ENCODE measurements at regions not wholly inside any gene's neighbourhood (a gene's known extent, or its start where the extent isn't known, plus 50 kb on each side); places are given as distances from the start of the nearest gene placed in this dataset.

DNA sequence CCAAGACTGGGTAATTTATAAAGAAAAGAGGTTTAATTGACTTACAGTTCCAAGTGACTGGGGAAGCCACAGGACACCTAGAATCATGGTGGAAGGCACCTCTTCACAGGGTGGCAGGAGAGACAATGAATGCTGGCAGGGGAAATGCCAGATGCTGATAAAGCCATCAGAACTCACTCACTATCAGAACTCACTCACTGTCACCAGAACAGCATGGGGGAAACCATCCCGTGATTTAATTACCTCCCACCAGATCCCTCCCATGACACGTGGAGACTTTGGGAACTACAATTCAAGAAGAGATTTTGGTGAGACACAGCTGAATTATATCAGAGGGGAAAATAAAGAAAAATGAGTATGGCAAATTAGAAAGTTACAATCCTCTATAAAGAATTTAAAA is 310.9 kb downstream of the BCHE start:
- no peaks in the 10 kb centered on the region for H4K20me1 ChIP-seq (ENCODE audit: insufficient read depth, low read length)
- H2BK15ac ChIP-seq (ENCODE audit: low read depth, low read length): no peak overlapping the region
- H3K4me3 ChIP-seq (ENCODE audit: insufficient read depth, low read depth, low read length): no peak overlapping the region
- H3K18ac ChIP-seq (ENCODE audit: low read depth, low read length): no peak overlapping the region
- H3K27ac ChIP-seq (ENCODE audit: insufficient read depth, low read length): no peak overlapping the region
- ChIA-PET POLR2A (ENCODE audit: unreplicated experiment) (no interaction called here), CTCF (no interaction called here)
- H3K9me3 ChIP-seq (ENCODE audit: control insufficient read depth, insufficient read depth, low read length): no peaks in the 10 kb centered on the region
- H3K79me1 ChIP-seq (ENCODE audit: low read depth in 1 of 2, low read length in 2 of 2): no peaks in the 10 kb centered on the region
- no peak overlapping the region for H3K56ac ChIP-seq (ENCODE audit: extremely low read depth, insufficient read depth, low read length)
- no peaks in the 10 kb centered on the region for H3K27me3 ChIP-seq (ENCODE audit: control insufficient read depth, insufficient read depth, low read length)
- no peak overlapping the region for H2AK5ac ChIP-seq (ENCODE audit: low read depth, low read length)
- H2BK120ac ChIP-seq (ENCODE audit: low read depth, low read length): no peak overlapping the region
- no peaks in the 10 kb centered on the region for H3K36me3 ChIP-seq (ENCODE audit: control insufficient read depth, insufficient read depth, low read length)
- no CpG with 5 or more reads among the region's 2 CpGs for WGBS, 2 experiments (ENCODE audit: extremely low coverage in 2 of 2, insufficient read length in 1 of 2)
- no peak overlapping the region for H4K91ac ChIP-seq (ENCODE audit: insufficient read depth, low read depth, low read length)
- no peak for ATAC-seq (ENCODE audit: low read depth)
- no peak overlapping the region for H2AK9ac ChIP-seq (replicated peaks; ENCODE audit: low read depth, low read length, poor library complexity)
- no peaks in the 10 kb centered on the region for H3K9me1 ChIP-seq (ENCODE audit: insufficient read depth, low read length)
- H3K9ac ChIP-seq (ENCODE audit: low read depth, low read length): no peak overlapping the region
- no peak overlapping the region for H2BK20ac ChIP-seq (ENCODE audit: low read depth, low read length)
- H3K4me1 ChIP-seq (ENCODE audit: control insufficient read depth, insufficient read depth, low read length): no peaks in the 10 kb centered on the region
- dilution Hi-C loops (cut with HindIII; ENCODE audit: low sequenced_read_pairs, unreplicated experiment): no loop called here
- H2AFZ ChIP-seq (replicated peaks; ENCODE audit: low read length, poor library complexity): no peak overlapping the region
- no TSS peak for BruUV-seq (replicated peaks)
- no peak for TF ChIP-seq RCOR1 (IDR thresholded peaks at IDR 0.05; ENCODE audit: insufficient replicate concordance, low read length)
- no peak for TF ChIP-seq RFX5 (IDR thresholded peaks at IDR 0.05; ENCODE audit: low read depth, low read length)
- TF ChIP-seq, protein P1, sequence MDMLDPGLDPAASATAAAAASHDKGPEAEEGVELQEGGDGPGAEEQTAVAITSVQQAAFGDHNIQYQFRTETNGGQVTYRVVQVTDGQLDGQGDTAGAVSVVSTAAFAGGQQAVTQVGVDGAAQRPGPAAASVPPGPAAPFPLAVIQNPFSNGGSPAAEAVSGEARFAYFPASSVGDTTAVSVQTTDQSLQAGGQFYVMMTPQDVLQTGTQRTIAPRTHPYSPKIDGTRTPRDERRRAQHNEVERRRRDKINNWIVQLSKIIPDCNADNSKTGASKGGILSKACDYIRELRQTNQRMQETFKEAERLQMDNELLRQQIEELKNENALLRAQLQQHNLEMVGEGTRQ (IDR thresholded peaks at IDR 0.05; ENCODE audit: low read depth, low read length): no peak
- no peak for TF ChIP-seq MAFK (IDR thresholded peaks at IDR 0.05; ENCODE audit: low read depth, low read length)
- no peak for TF ChIP-seq NFE2L2 (IDR thresholded peaks at IDR 0.05; ENCODE audit: low read depth, low read length)
- no peak for TF ChIP-seq FOS (IDR thresholded peaks at IDR 0.05; ENCODE audit: low read depth, low read length)
- TF ChIP-seq CEBPB (IDR thresholded peaks at IDR 0.05; ENCODE audit: low read depth, low read length): no peak
- TF ChIP-seq POLR2A (IDR thresholded peaks at IDR 0.05; ENCODE audit: low read depth, low read length): no peak
- no peak for TF ChIP-seq MXI1 (IDR thresholded peaks at IDR 0.05; ENCODE audit: borderline replicate concordance, low read depth, low read length)
- TF ChIP-seq BHLHE40 (IDR thresholded peaks at IDR 0.05; ENCODE audit: low read depth, low read length): no peak
- TF ChIP-seq CHD1 (IDR thresholded peaks at IDR 0.05; ENCODE audit: low read depth, low read length): no peak
- no peak for TF ChIP-seq ELK1 (IDR thresholded peaks at IDR 0.05; ENCODE audit: borderline replicate concordance, low read depth, low read length)
- no peak overlapping the region for H4K8ac ChIP-seq (ENCODE audit: low read depth in 2 of 2, low read length in 2 of 2)
- DNase-seq: no peak
- H3K23ac ChIP-seq (ENCODE audit: low read depth, low read length): no peak overlapping the region
- no peak overlapping the region for H3K4me2 ChIP-seq (ENCODE audit: low read depth, low read length)
- intact Hi-C loops (cut with micrococcal nuclease): no loop called here
- H3K14ac ChIP-seq (replicated peaks; ENCODE audit: low read depth, low read length): no peak overlapping the region
- in situ Hi-C loops (cut with MboI; ENCODE audit: low sequenced_read_pairs): no loop called here
- no peak overlapping the region for H3K4ac ChIP-seq (ENCODE audit: low read depth, low read length)
- H2BK5ac ChIP-seq (ENCODE audit: low read depth, low read length, poor library complexity, severe bottlenecking): no peak overlapping the region
- H4K5ac ChIP-seq (ENCODE audit: low read depth, low read length): no peak overlapping the region

Data from IMR-90 (cell line).